WI38 (cell line): ENCODE measurements at regions not wholly inside any gene's neighbourhood (a gene's known extent, or its start where the extent isn't known, plus 50 kb on each side); places are given as distances from the start of the nearest gene placed in this dataset.
"Not testable (repeated sequence)": the region's sequence is repeated elsewhere in the genome, so short reads cannot be mapped to it uniquely, and the experiment has no call there.

Experiments used
- H3K4me3 ChIP-seq: 2 replicates; pipeline ENCODE4 v1.5.1; 2011; ENCODE audit warnings: low read depth, mild to moderate bottlenecking, control low read depth, low read length
- TF ChIP-seq, protein P1 (sequence below): IDR thresholded peaks from 2 replicates; pipeline ENCODE4 v1.5.1; 2012; ENCODE audit warnings: low read depth, mild to moderate bottlenecking, control low read depth, low read length

DNA sequence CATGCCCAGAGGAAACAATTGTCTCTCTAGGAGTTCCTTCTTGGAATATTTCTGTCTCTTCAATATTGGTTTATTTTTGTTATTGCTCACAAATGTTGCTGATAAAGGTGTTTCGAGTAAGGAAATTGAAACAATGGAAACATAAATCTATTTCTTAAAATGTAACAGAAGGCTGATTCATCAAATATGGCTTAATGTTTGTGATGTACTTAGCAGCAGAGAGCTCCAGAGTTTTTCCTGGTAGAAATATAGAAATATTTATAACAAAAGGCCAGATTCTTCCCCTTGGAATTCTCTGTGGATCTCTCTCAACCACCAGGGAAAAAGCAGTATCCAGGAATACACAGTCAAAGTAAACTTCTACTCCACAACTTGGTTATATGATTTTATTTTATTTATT, 149.2 kb upstream of the LRIG3 start:
- no peak overlapping the region for H3K4me3 ChIP-seq
- TF ChIP-seq, protein P1, sequence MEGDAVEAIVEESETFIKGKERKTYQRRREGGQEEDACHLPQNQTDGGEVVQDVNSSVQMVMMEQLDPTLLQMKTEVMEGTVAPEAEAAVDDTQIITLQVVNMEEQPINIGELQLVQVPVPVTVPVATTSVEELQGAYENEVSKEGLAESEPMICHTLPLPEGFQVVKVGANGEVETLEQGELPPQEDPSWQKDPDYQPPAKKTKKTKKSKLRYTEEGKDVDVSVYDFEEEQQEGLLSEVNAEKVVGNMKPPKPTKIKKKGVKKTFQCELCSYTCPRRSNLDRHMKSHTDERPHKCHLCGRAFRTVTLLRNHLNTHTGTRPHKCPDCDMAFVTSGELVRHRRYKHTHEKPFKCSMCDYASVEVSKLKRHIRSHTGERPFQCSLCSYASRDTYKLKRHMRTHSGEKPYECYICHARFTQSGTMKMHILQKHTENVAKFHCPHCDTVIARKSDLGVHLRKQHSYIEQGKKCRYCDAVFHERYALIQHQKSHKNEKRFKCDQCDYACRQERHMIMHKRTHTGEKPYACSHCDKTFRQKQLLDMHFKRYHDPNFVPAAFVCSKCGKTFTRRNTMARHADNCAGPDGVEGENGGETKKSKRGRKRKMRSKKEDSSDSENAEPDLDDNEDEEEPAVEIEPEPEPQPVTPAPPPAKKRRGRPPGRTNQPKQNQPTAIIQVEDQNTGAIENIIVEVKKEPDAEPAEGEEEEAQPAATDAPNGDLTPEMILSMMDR, result no peak

DNA sequence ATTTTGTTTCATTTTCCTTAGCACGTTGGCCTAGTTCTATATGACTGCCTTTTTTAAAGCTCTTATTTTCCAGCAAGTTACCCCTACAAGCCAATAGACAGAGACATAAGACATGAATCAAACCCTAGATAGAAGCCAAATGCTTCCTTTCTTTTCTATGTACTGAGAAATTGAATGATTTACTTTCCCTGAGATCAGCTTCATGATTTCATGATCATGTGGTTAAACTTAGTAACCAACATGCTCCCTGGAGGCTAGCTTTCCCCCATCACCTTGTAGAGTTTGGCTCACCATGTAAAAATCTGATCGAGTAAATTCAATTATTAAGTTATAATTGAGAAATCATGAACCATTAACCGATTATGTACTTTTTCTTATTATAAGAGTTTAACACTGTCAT, 148.1 kb upstream of the LRIG3 start:
- TF ChIP-seq, protein P1, result no peak
- no peak overlapping the region for H3K4me3 ChIP-seq

DNA sequence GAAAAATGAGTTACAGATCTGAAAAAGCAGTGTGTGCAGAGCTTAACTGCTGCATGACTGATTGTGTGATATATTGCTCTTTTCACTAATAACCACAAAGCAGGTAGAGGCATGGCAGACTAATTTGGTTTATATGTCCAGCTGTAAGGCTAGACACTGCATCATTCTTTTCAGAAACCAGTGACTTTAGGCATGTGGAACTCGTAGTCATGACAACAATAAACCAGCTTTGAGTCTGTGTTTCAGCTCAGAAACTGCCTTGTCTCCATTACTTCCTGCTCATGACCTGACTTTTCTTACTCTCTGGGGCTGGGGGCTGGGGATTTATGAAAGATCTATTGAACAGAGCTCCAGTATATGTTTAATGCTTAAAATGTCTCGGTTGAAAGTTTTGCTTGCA, 146.8 kb upstream of the LRIG3 start:
- H3K4me3 ChIP-seq, result no peak overlapping the region
- TF ChIP-seq, protein P1, result no peak

DNA sequence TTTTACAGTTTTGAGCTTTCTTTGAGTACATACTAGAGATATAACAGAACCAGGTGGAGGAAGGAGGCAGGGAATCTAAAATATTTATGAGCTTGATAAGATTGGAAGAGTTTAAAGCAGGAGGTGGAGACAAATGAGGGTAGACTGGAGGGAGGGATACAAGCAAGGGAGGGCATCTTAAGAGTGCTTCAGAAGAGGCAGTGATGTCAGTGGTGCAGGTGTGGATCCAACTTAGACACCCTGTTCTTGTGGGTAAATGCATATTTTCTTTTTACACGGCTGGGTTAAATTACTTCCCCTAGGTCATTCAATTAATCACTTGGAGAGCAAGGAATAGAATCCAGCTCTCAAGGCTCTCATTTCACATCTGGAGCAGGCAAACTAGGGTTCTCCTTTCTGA, 146.1 kb upstream of the LRIG3 start:
- no peak overlapping the region for H3K4me3 ChIP-seq
- TF ChIP-seq, protein P1, result no peak

DNA sequence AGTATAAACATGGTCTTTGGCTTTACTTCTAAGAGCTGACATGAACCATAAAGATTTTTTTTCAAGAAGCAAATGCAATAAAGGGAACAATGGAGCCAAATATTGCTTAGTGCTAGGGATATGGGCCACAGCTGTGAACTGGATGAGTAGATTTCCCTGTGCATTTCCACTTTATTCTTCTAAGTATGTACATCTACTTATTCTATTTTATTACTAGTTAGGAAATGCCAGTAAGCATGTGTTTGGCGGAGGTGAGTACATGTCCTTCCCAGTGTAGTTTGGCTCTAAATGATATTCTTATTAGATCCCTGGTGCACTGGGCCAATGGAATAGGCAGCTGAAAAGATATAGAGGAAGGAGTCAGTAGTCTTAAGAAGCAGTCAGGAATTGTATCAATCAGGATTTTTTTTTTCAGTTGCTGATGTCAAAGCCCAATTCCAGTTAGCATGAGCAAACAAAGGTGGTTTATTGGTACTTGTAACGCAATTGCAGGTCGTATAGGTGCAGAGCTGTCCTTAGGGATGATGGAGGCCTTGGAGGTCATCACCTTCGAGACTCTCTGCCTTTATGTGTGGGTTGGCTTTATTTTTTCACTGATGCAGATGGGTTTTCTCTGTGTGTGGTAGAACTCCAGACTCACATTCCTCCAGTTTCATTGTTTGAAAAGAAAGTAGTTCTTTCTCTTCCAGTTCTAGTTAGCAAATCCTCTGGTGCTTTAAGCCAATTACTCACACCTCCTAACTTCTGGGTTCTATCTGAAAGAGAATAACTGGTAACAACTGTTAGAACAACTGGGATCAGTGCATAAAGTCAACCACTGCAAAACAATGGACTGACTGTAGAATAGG, 139.0 kb upstream of the LRIG3 start:
- TF ChIP-seq, protein P1, result no peak

DNA sequence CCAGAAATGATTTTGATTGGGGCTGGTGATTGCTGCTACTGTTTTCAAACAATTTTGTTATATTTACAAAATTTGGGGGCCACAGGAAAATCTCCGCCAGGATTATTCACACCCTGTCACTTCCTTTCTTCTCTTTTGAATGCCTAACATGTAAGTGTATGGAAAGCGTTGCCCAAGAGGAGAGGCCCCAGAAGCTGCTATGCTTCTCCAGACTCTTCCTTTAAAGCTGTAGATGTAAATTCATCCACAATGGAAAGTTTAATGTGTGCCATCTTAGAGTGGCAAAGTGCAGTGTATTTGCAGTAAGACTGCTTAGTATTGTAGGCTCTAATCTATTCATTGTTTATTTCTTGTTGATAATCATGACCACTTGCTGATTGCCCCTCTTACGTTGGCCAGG, 136.7 kb upstream of the LRIG3 start:
- TF ChIP-seq, protein P1, result no peak
- no peak overlapping the region for H3K4me3 ChIP-seq

More for the DNA sequence above, 139.0 kb upstream of the LRIG3 start:
- no peak overlapping the region for H3K4me3 ChIP-seq

DNA sequence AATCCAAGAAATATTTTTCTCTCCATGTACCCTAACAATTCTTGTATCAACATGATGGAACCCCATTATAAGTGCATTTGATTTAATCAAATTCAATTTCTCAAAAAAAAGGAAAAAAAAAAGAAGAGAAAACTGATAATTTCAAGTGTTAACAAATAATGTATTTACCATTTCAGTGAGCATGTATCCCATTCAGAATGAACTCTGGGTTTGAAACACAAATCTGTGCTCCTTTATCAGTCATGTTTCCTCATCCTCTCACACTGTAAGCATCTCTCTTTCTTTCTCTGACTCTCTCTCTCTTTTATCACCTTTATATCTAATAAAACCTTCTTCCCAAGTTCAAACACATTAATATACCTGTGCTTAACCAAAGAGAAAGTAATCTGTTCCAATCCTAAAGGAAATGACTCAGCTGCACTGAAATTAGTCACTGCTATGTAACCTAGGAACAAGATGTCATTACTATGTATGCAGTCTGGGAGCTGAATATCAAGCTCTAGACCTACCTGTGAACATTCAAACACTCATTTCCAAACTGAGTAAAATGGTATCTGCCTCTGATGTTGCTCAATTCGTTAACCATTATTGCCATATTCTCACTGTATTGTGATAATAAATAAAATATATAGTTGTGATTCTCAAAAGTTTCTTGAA, 135.0 kb upstream of the LRIG3 start:
- TF ChIP-seq, protein P1, result no peak

DNA sequence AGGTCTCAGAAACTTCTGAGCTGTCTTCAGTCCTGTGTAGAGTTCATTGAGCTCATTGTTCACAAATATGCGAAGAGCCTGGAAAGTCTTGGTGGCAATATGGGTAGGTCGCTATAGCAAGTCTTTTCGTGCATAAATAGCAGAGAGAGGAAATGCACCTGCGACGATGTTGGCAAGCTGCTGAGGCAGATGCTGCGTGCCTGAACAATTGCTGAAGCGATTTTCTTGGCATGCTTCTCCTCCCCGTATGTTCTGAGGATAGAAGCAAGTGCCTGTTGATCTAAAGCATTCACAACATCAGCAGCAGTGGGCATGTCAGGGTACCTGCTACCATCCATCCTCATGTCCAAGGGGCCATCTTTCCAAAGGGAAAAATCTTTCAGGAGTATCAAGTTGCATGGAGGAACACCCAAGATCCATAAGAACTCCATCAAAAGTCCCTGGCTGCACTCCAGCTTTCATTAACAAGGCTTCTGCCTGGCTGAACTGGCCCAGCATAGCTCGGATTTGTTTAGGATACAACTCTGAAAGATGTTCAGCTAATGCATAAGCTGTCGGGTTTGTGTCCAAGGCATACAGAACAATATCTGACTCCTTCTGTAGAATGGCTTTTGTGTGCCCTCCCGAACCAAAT, 133.1 kb upstream of the LRIG3 start:
- not testable (repeated sequence) for H3K4me3 ChIP-seq

More for the DNA sequence above, 135.0 kb upstream of the LRIG3 start:
- no peak overlapping the region for H3K4me3 ChIP-seq
